ENCODE measurements at regions not wholly inside any gene's neighbourhood (a gene's known extent, or its start where the extent isn't known, plus 50 kb on each side); places are given as distances from the start of the nearest gene placed in this dataset.

DNA sequence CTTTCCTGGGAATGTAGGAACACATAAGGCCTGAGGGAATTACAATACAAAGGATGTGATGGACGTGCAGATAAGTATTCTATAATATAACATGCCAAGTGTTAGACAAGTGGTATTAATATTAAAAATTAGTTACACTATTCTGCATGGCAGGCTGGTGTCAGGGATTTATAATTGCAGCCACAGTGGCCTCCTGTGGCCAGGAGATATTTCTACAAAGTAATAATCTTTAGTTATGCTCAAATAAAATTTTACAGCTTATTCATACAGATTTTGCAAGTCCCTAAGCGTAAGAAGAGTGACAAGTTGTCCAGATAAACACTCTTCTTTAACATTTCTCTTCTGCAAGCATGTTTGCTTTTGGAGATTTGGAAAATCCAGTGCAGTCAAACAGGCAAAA lies 90.4 kb upstream of the CBLN2 start:
- 62% methylated on average over 2 of the region's 2 CpGs for WGBS
- H3K4me3 ChIP-seq: no peak overlapping the region
- H3K4me1 ChIP-seq: no peaks in the 10 kb centered on the region
- H3K27me3 ChIP-seq: no peaks in the 10 kb centered on the region
- no peaks in the 10 kb centered on the region for H3K9me3 ChIP-seq
- H3K36me3 ChIP-seq: no peaks in the 10 kb centered on the region
- TF ChIP-seq POLR2AphosphoS5 (IDR thresholded peaks at IDR 0.05): no peak
- TF ChIP-seq, protein P1, sequence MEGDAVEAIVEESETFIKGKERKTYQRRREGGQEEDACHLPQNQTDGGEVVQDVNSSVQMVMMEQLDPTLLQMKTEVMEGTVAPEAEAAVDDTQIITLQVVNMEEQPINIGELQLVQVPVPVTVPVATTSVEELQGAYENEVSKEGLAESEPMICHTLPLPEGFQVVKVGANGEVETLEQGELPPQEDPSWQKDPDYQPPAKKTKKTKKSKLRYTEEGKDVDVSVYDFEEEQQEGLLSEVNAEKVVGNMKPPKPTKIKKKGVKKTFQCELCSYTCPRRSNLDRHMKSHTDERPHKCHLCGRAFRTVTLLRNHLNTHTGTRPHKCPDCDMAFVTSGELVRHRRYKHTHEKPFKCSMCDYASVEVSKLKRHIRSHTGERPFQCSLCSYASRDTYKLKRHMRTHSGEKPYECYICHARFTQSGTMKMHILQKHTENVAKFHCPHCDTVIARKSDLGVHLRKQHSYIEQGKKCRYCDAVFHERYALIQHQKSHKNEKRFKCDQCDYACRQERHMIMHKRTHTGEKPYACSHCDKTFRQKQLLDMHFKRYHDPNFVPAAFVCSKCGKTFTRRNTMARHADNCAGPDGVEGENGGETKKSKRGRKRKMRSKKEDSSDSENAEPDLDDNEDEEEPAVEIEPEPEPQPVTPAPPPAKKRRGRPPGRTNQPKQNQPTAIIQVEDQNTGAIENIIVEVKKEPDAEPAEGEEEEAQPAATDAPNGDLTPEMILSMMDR (IDR thresholded peaks at IDR 0.05): no peak
- TF ChIP-seq EP300 (IDR thresholded peaks at IDR 0.05): no peak
- no peak for TF ChIP-seq POLR2A (IDR thresholded peaks at IDR 0.05)
- H3K27ac ChIP-seq: no peak overlapping the region
- no peak for DNase-seq (ENCODE audit: low spot score in 2 of 2)

DNA sequence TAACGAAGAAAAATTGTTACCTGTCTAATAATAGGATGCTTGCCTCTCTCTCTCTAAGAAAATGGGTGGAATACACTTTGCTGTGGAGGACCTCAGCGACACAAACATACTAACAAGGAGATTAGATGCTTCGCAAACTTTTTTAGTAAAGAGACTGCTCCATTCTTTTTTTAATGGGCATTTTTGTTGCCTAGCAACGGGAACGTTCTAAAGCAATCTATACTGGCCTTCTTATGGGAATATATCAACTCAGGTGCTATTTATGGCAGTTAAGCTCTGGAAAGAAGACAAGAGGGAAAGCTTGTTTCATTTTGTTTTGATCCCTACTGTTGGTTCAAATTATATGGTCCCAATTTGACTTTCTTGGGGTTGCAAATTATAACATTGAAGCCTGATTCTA lies 86.8 kb upstream of the CBLN2 start:
- no peaks in the 10 kb centered on the region for H3K36me3 ChIP-seq
- no peaks in the 10 kb centered on the region for H3K9me3 ChIP-seq
- WGBS: 73% methylated on average over 5 of the region's 5 CpGs
- TF ChIP-seq EP300 (IDR thresholded peaks at IDR 0.05) (no peak), POLR2AphosphoS5 (IDR thresholded peaks at IDR 0.05) (no peak), POLR2A (IDR thresholded peaks at IDR 0.05) (no peak)
- TF ChIP-seq, protein P1 (IDR thresholded peaks at IDR 0.05): no peak
- H3K4me1 ChIP-seq: no peaks in the 10 kb centered on the region
- DNase-seq (ENCODE audit: low spot score in 2 of 2): no peak
- H3K4me3 ChIP-seq: no peak overlapping the region
- no peaks in the 10 kb centered on the region for H3K27me3 ChIP-seq
- H3K27ac ChIP-seq: no peak overlapping the region

DNA sequence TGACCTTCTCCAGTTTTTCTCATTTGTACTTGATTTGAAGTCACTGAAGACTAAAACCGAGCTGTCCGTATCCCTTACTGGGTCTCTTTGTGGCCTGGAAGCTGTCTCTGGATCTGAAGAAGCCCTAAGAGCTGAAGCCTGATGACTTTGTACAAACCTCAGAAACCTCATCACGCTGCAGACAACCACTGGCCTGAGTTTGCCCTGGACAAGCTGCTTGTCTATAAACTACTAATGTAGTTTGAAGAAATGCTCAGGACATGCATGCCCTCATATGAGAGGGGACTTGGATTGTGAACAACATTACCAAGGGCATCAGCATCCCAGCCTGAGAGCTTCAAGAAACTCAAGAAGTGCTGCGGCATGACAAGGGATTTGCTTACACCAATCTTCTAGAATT lies 79.3 kb upstream of the CBLN2 start:
- TF ChIP-seq POLR2AphosphoS5 (IDR thresholded peaks at IDR 0.05): no peak
- no peak for TF ChIP-seq POLR2A (IDR thresholded peaks at IDR 0.05)
- no peak for TF ChIP-seq EP300 (IDR thresholded peaks at IDR 0.05)
- TF ChIP-seq, protein P1 (IDR thresholded peaks at IDR 0.05): no peak
- DNase-seq (ENCODE audit: low spot score in 2 of 2): no peak
- Histone ChIP-seq H3K4me3 (no peak overlapping the region), H3K36me3 (no peaks in the 10 kb centered on the region), H3K27ac (no peak overlapping the region), H3K27me3 (no peaks in the 10 kb centered on the region), H3K9me3 (no peaks in the 10 kb centered on the region), H3K4me1 (no peaks in the 10 kb centered on the region)
- WGBS: 62% methylated on average over 4 of the region's 4 CpGs

DNA sequence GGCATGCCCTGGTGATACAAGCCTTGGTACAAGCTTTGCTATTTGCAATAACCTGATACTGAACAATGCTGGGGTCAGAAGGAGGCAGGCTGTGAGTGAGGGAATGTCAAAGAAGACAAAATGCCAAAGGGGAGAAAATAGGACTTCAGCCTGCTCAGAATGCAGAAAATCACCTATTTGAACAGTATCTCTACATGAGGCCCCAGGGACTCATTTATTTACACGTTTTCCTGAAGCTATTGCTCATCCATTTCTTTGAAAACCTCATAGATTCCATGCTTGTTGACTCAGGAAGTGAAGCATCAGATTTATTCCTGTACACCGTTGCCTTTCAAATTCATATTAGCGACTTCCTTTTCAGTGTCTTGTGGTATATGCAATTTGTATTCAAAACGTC lies 69.4 kb upstream of the CBLN2 start:
- Histone ChIP-seq H3K4me3 (no peak overlapping the region), H3K27me3 (no peaks in the 10 kb centered on the region), H3K27ac (no peak overlapping the region), H3K36me3 (no peaks in the 10 kb centered on the region), H3K9me3 (no peaks in the 10 kb centered on the region), H3K4me1 (no peaks in the 10 kb centered on the region)
- WGBS: 27% methylated on average over 4 of the region's 4 CpGs
- DNase-seq (ENCODE audit: low spot score in 2 of 2): no peak
- TF ChIP-seq, protein P1 (IDR thresholded peaks at IDR 0.05): no peak
- TF ChIP-seq EP300 (IDR thresholded peaks at IDR 0.05): no peak
- no peak for TF ChIP-seq POLR2A (IDR thresholded peaks at IDR 0.05)

DNA sequence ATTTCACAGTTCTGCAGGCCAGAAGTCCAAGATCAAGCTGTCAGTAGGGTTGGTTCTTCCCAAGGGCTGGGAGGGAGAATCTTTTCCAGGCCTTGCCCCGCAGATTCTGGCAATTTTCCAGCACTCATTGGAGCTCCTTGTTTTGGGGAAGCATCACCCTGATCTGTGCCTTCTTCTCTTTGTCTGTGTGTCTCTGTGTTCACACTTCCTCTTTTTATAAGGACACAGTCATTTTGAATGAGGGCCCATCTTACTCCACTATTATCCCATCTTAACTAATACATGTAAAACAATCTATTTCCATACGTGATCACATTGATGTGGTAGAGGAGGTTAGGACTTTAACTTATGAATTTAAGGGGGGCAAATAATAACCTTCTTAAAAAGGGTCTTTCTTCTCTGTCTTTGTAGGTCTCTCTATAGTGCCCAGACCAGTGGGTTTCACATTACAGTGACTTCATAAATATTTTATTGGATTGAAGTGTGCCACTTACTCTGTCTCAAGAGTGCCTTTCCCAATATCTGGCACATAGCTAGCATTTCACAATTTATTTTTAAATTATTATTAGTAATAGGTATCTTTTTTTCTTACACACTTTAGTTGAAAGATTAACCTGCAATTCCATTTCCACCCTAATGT lies 68.9 kb upstream of the CBLN2 start:
- H3K4me1 ChIP-seq: no peaks in the 10 kb centered on the region
- no peak overlapping the region for H3K4me3 ChIP-seq
- 53% methylated on average over 2 of the region's 2 CpGs for WGBS
- no peak for DNase-seq (ENCODE audit: low spot score in 2 of 2)
- TF ChIP-seq EP300 (IDR thresholded peaks at IDR 0.05) (no peak), POLR2AphosphoS5 (IDR thresholded peaks at IDR 0.05) (no peak), POLR2A (IDR thresholded peaks at IDR 0.05) (no peak)
- TF ChIP-seq, protein P1 (IDR thresholded peaks at IDR 0.05): no peak
- no peak overlapping the region for H3K27ac ChIP-seq
- H3K27me3 ChIP-seq: no peaks in the 10 kb centered on the region
- no peaks in the 10 kb centered on the region for H3K9me3 ChIP-seq
- no peaks in the 10 kb centered on the region for H3K36me3 ChIP-seq

Data from suprapubic skin (tissue), 4 donors.